ENCODE measurements at regions not wholly inside any gene's neighbourhood (a gene's known extent, or its start where the extent isn't known, plus 50 kb on each side); places are given as distances from the start of the nearest gene placed in this dataset.

DNA sequence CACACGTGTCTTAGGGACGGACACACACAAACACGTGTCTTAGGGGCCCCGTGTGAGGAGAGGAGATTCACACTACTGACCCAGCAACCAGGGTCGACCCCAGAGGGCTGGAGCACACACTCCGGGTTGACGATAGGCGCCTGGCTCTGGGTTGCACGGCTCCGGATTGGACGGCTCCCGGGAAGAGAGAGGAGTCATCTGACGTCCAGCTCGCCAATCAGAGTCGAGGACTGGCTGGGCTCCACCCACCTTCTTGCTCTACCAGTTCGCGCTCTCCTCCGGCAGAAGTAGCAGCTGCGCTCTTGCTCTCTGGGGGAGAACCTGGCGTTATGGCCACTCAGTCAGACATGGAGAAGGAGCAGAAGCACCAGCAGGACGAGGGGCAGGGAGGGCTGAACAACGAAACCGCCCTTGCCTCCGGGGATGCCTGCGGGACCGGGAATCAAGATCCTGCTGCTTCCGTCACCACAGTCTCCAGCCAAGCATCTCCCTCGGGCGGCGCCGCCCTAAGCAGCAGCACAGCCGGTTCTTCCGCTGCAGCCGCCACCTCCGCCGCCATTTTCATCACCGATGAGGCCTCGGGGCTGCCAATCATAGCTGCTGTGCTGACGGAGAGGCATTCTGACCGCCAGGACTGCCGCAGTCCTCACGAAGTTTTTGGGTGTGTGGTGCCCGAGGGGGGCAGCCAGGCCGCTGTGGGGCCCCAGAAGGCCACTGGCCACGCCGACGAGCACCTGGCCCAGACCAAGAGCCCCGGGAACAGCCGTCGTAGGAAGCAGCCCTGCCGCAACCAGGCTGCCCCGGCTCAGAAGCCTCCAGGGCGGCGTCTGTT lies 74.3 kb downstream of the NUDT10 start:
- Histone ChIP-seq H3K27me3 (replicated peaks in 1 of 2; ENCODE audit: control insufficient read depth in 2 of 2, extremely low read depth in 1 of 2, insufficient read depth in 2 of 2, low read length in 1 of 2) (no peaks in the 10 kb centered on the region), H3K4me1 (ENCODE audit: control insufficient read depth in 1 of 2, extremely low read depth in 1 of 2, insufficient read depth in 2 of 2, low read length in 2 of 2) (no peaks in the 10 kb centered on the region), H3K9me3 (no peaks in the 10 kb centered on the region), H3K36me3 (ENCODE audit: control insufficient read depth in 2 of 2, extremely low read depth in 1 of 2, insufficient read depth in 1 of 2, low read length in 1 of 2) (no peaks in the 10 kb centered on the region), H3K27ac (ENCODE audit: low read length) (no peak overlapping the region), H3K4me3 (ENCODE audit: control insufficient read depth in 1 of 2, extremely low read depth in 1 of 2, low read length in 1 of 2) (no peak overlapping the region)
- no peak for DNase-seq
- Mint-ChIP-seq H3K36me3 (peaks cover 4% of the 10 kb centered on the region), H3K4me3 (no peak overlapping the region), H3K4me1 (no peaks in the 10 kb centered on the region), H3K9me3 (no peaks in the 10 kb centered on the region), H3K27me3 (peaks cover 0 to 7% of the 10 kb centered on the region in 2 donors), H3K27ac (no peak overlapping the region)
- ChIA-PET POLR2A (no interaction called here), CTCF (no interaction called here)
- no peak for ATAC-seq (replicated peaks in 1 of 4)
- WGBS (ENCODE audit: insufficient coverage), result 93% methylated on average over 38 of the region's 54 CpGs

DNA sequence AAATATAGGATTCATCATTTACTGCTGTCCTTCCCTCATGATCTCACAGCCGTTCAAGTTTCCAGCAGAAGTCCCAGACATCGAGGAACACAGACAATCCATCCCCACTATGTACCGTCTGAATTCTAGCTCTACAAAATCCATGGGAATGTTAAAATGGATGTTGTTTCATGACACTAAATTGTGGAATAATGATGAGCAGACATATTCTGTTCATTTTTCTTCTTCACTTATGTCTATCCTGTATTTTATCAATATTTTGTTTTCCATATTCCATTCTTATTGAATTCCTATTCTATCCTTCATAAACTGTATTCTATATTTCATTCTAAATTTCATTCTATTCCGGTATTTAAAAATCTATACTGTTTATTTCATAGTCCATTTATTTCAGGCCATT lies 71.8 kb downstream of the NUDT10 start:
- DNase-seq (no peak), ATAC-seq (replicated peaks in 1 of 4) (no peak)
- Mint-ChIP-seq H3K9me3 (no peaks in the 10 kb centered on the region), H3K27me3 (peaks cover 0 to 6% of the 10 kb centered on the region in 2 donors), H3K27ac (no peak overlapping the region), H3K36me3 (peaks cover 4% of the 10 kb centered on the region), H3K4me3 (no peak overlapping the region), H3K4me1 (peaks cover 8 to 14% (median 13%) of the 10 kb centered on the region in 3 donors)
- no peaks in the 10 kb centered on the region for H3K36me3 ChIP-seq (ENCODE audit: control insufficient read depth in 2 of 2, extremely low read depth in 1 of 2, insufficient read depth in 1 of 2, low read length in 1 of 2)
- ChIA-PET CTCF (interaction anchor here in 1 of 2 donors (0.5 kb wide), 1 partner anchor 8 kb away, joined by 3 read pairs; no protein-coding TSS in a partner anchor), POLR2A (no interaction called here)
- WGBS (ENCODE audit: insufficient coverage), result no CpG with 5 or more reads among the region's 4 CpGs
- H3K4me3 ChIP-seq (ENCODE audit: control insufficient read depth in 1 of 2, extremely low read depth in 1 of 2, low read length in 1 of 2), result no peak overlapping the region
- no peak overlapping the region for H3K27ac ChIP-seq (ENCODE audit: low read length)
- H3K4me1 ChIP-seq (ENCODE audit: control insufficient read depth in 1 of 2, extremely low read depth in 1 of 2, insufficient read depth in 2 of 2, low read length in 2 of 2), result no peaks in the 10 kb centered on the region
- H3K9me3 ChIP-seq, result no peaks in the 10 kb centered on the region
- H3K27me3 ChIP-seq (replicated peaks in 1 of 2; ENCODE audit: control insufficient read depth in 2 of 2, extremely low read depth in 1 of 2, insufficient read depth in 2 of 2, low read length in 1 of 2), result no peaks in the 10 kb centered on the region

DNA sequence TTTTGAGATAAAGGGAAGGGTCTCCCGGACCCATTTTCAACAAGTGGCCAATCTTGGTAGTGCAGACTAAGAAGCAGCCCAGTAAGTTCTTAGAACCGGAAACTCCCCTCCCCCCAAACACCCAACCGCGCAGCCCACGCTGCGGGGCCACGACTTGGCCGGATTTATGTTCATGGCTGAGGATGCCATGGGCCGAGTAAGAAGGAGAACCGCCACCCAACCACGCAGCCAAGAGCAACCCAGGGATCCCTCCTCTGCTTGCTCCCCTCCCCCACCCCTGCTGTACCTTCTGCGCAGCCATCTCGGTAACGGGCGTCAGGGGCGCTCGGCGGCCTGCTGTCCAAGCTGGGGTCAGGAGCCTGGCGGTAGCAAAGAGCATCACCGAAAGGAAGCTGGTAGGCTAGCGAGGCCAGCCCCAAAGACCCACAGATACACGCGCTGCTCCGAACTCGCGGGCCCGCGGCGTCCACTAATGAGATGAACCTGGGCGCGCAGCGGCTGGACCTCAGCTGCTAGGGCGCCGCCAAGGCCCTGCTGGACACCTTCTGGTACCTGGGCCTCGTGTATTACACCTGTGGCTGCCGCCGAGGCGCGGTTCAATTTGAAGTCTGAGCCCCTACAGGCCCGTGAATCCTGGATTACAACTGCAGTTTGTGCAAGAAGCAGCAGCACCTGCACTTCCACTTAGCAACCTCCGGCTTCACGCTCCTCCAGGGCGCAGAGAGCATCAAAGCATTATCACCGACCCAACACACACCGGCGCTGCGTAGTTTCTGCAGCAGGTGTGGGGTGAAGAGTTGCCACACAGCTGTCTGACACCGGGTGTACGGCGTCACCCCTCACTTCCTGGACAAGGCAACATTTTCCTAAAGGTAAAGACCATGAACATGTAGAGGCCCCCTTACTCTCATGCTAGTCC lies 63.4 kb downstream of the NUDT10 start:
- Histone ChIP-seq H3K4me1 (ENCODE audit: control insufficient read depth in 1 of 2, extremely low read depth in 1 of 2, insufficient read depth in 2 of 2, low read length in 2 of 2) (peaks cover 5 to 10% of the 10 kb centered on the region in 2 experiments), H3K4me3 (ENCODE audit: control insufficient read depth in 1 of 2, extremely low read depth in 1 of 2, low read length in 1 of 2) (peak overlapping the region; percentile 76 to 86), H3K27me3 (replicated peaks in 1 of 2; ENCODE audit: control insufficient read depth in 2 of 2, extremely low read depth in 1 of 2, insufficient read depth in 2 of 2, low read length in 1 of 2) (no peaks in the 10 kb centered on the region), H3K9me3 (no peaks in the 10 kb centered on the region), H3K27ac (ENCODE audit: low read length) (peak overlapping the region; percentile 72), H3K36me3 (ENCODE audit: control insufficient read depth in 2 of 2, extremely low read depth in 1 of 2, insufficient read depth in 1 of 2, low read length in 1 of 2) (no peaks in the 10 kb centered on the region)
- H3K4me3 Mint-ChIP-seq, result peak overlapping the region; percentile 85 to 92 (median 91)
- peak overlapping the region; percentile 90 to 91 for H3K27ac Mint-ChIP-seq
- ATAC-seq (replicated peaks in 1 of 4) (peak; percentile 87 to 95 (median 90)), DNase-seq (peak; percentile 20 to 82 (median 63))
- peaks cover 35 to 53% (median 40%) of the 10 kb centered on the region in 3 donors for H3K4me1 Mint-ChIP-seq
- ChIA-PET POLR2A (no interaction called here), CTCF (interaction anchor here (0.6 to 1.3 kb wide), 5 partner anchors 8 to 1812 kb away, joined by 3 to 5 read pairs (median 3); no protein-coding TSS in a partner anchor)
- H3K27me3 Mint-ChIP-seq, result peaks cover 0 to 3% of the 10 kb centered on the region in 2 donors
- under 1% methylated on average over 37 of the region's 50 CpGs for WGBS (ENCODE audit: insufficient coverage)
- H3K36me3 Mint-ChIP-seq, result peaks cover 18% of the 10 kb centered on the region
- H3K9me3 Mint-ChIP-seq, result peaks cover 0 to 8% (median 8%) of the 10 kb centered on the region in 3 donors

DNA sequence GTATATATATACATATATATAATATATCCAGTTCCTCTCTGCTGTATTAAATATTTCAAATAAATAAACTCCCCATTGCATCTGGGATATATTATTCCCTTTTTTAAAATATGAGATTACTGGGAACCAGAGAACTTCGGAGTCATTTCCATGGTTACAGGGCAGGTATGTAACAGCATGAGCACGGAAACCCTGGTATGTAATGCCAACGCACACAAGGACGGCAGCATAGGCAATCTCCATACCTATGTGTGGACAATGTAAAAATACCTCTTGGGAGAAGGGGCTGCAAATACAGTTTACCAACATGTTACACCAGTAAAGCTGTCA lies 62.8 kb downstream of the NUDT10 start:
- Mint-ChIP-seq H3K4me1 (peaks cover 34 to 54% (median 44%) of the 10 kb centered on the region in 3 donors), H3K27me3 (peaks cover 0 to 3% of the 10 kb centered on the region in 2 donors), H3K4me3 (peak overlapping the region; percentile 85 to 92 (median 91)), H3K9me3 (peaks cover 0 to 8% (median 8%) of the 10 kb centered on the region in 3 donors), H3K36me3 (peaks cover 22% of the 10 kb centered on the region), H3K27ac (peak overlapping the region; percentile 90 to 91)
- no CpG with 5 or more reads among the region's 4 CpGs for WGBS (ENCODE audit: insufficient coverage)
- Histone ChIP-seq H3K36me3 (ENCODE audit: control insufficient read depth in 2 of 2, extremely low read depth in 1 of 2, insufficient read depth in 1 of 2, low read length in 1 of 2) (no peaks in the 10 kb centered on the region), H3K9me3 (no peaks in the 10 kb centered on the region), H3K4me3 (ENCODE audit: control insufficient read depth in 1 of 2, extremely low read depth in 1 of 2, low read length in 1 of 2) (peak overlapping the region; percentile 76 to 86), H3K4me1 (ENCODE audit: control insufficient read depth in 1 of 2, extremely low read depth in 1 of 2, insufficient read depth in 2 of 2, low read length in 2 of 2) (peaks cover 5 to 10% of the 10 kb centered on the region in 2 experiments), H3K27me3 (replicated peaks in 1 of 2; ENCODE audit: control insufficient read depth in 2 of 2, extremely low read depth in 1 of 2, insufficient read depth in 2 of 2, low read length in 1 of 2) (no peaks in the 10 kb centered on the region), H3K27ac (ENCODE audit: low read length) (no peak overlapping the region)
- peak in 3 of 4 experiments; percentile 3 to 14 (median 7) for ATAC-seq (replicated peaks in 1 of 4)
- ChIA-PET CTCF (interaction anchor here in 1 of 2 donors (1.1 kb wide), 1 partner anchor 25 kb away, joined by 3 read pairs; no protein-coding TSS in a partner anchor), POLR2A (no interaction called here)
- DNase-seq, result no peak

Data from T-cell (primary cell).